Astrocyte (in vitro differentiated cells and primary cell): ENCODE measurements at regions not wholly inside any gene's neighbourhood (a gene's known extent, or its start where the extent isn't known, plus 50 kb on each side); places are given as distances from the start of the nearest gene placed in this dataset.

Source experiments
- DNase-seq: peaks from one replicate; pipeline ENCODE4 v3.0.0-alpha.2; 2010; ENCODE audit warnings: low read depth
- FAIRE-seq: peaks from 2 replicates; lab custom pipeline; 2011; peaks lifted over from hg19 to GRCh38; lab: Jason Lieb, UNC
- H2AFZ ChIP-seq: 2 replicates; pipeline ENCODE4 v1.6.0; 2012; ENCODE audit warnings: low read depth, low read length, inconsistent platforms
- H3K27ac ChIP-seq: 2 replicates; pipeline ENCODE4 v1.5.1; 2011; ENCODE audit warnings: low read depth, low read length, inconsistent platforms
- H3K27me3 ChIP-seq: 2 replicates; pipeline ENCODE4 v1.6.0; 2011; ENCODE audit warnings: low read length, inconsistent platforms; ENCODE audit not compliant: insufficient read depth
- H3K36me3 ChIP-seq: 2 replicates; pipeline ENCODE4 v1.5.1; 2011; ENCODE audit warnings: low read length, inconsistent platforms; ENCODE audit not compliant: insufficient read depth
- H3K4me1 ChIP-seq: 2 replicates; pipeline ENCODE4 v1.5.1; 2011; ENCODE audit warnings: low read length, inconsistent platforms; ENCODE audit not compliant: insufficient read depth
- H3K4me2 ChIP-seq: 2 replicates; pipeline ENCODE4 v1.6.0; 2012; ENCODE audit warnings: low read length, inconsistent platforms
- H3K4me3 ChIP-seq: 2 replicates; pipeline ENCODE4 v1.5.1; 2011; ENCODE audit warnings: low read depth, mild to moderate bottlenecking, low read length, inconsistent platforms; ENCODE audit not compliant: insufficient read depth
- H3K79me2 ChIP-seq: 2 replicates; pipeline ENCODE4 v1.6.0; 2012; ENCODE audit warnings: mild to moderate bottlenecking, low read length, inconsistent platforms; ENCODE audit not compliant: insufficient read depth
- H3K9ac ChIP-seq: 2 replicates; pipeline ENCODE4 v1.6.0; 2012; ENCODE audit warnings: mild to moderate bottlenecking, low read length, inconsistent platforms
- H3K9me3 ChIP-seq: 2 replicates; pipeline ENCODE4 v1.5.1; 2012; ENCODE audit warnings: low read depth, mild to moderate bottlenecking, low read length, inconsistent platforms; ENCODE audit not compliant: insufficient read depth
- H4K20me1 ChIP-seq: 2 replicates; pipeline ENCODE4 v1.6.0; 2012; ENCODE audit warnings: low read length, inconsistent platforms; ENCODE audit not compliant: insufficient read depth
- H3K27ac Mint-ChIP-seq: one replicate; pipeline ENCODE4 v1.8.0; 2021; ENCODE audit warnings: mild to moderate bottlenecking, mixed read lengths; ENCODE audit not compliant: unreplicated experiment
- H3K27me3 Mint-ChIP-seq: one replicate; pipeline ENCODE4 v1.8.0; 2021; ENCODE audit warnings: low read depth, mixed read lengths; ENCODE audit not compliant: unreplicated experiment
- H3K36me3 Mint-ChIP-seq: one replicate; pipeline ENCODE4 v1.8.0; 2021; ENCODE audit warnings: low read depth, mixed read lengths; ENCODE audit not compliant: unreplicated experiment
- H3K4me1 Mint-ChIP-seq: one replicate; pipeline ENCODE4 v1.8.0; 2021; ENCODE audit warnings: low read depth, mixed read lengths; ENCODE audit not compliant: unreplicated experiment
- H3K4me3 Mint-ChIP-seq: one replicate; pipeline ENCODE4 v1.8.0; 2021; ENCODE audit warnings: mild to moderate bottlenecking, moderate library complexity, mixed read lengths; ENCODE audit not compliant: unreplicated experiment
- H3K9me3 Mint-ChIP-seq: one replicate; pipeline ENCODE4 v1.8.0; 2021; ENCODE audit warnings: mild to moderate bottlenecking, mixed read lengths; ENCODE audit not compliant: unreplicated experiment
- EZH2 ChIP-seq: IDR thresholded peaks from 2 replicates; pipeline ENCODE4 v1.6.1; 2012; ENCODE audit warnings: mild to moderate bottlenecking, low read length, inconsistent platforms; ENCODE audit not compliant: insufficient read depth
- TF ChIP-seq, protein P1 (sequence below): IDR thresholded peaks from 2 replicates; pipeline ENCODE4 v1.5.1; 2011; ENCODE audit warnings: low read depth, mild to moderate bottlenecking, inconsistent platforms, low read length, moderate library complexity; ENCODE audit not compliant: insufficient read depth

DNA sequence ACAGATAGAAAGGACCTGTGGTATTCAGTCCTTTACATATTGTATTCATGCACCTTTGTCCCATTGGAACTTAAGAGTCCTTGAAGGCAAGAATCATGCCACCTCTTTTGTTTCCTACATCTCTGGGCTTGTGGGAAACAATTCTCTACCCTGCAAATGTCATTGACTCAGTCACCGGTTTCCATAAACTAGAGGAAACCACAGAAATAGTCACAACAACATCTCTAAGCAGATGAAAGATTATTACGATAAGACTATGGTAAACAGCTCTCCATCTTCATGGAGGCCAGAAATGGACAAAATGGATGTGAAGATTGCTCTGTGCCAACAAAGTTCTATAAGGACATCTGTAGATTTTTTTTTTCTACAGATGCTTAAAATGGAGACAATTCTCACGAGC, 165.5 kb downstream of the PIK3R1 start:
- Mint-ChIP-seq H3K36me3 (no peaks in the 10 kb centered on the region), H3K4me3 (no peak overlapping the region), H3K4me1 (no peaks in the 10 kb centered on the region), H3K27me3 (no peaks in the 10 kb centered on the region), H3K9me3 (peaks cover 2% of the 10 kb centered on the region), H3K27ac (no peak overlapping the region)
- TF ChIP-seq, protein P1, sequence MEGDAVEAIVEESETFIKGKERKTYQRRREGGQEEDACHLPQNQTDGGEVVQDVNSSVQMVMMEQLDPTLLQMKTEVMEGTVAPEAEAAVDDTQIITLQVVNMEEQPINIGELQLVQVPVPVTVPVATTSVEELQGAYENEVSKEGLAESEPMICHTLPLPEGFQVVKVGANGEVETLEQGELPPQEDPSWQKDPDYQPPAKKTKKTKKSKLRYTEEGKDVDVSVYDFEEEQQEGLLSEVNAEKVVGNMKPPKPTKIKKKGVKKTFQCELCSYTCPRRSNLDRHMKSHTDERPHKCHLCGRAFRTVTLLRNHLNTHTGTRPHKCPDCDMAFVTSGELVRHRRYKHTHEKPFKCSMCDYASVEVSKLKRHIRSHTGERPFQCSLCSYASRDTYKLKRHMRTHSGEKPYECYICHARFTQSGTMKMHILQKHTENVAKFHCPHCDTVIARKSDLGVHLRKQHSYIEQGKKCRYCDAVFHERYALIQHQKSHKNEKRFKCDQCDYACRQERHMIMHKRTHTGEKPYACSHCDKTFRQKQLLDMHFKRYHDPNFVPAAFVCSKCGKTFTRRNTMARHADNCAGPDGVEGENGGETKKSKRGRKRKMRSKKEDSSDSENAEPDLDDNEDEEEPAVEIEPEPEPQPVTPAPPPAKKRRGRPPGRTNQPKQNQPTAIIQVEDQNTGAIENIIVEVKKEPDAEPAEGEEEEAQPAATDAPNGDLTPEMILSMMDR = no peak
- no peak for TF ChIP-seq EZH2
- Histone ChIP-seq H3K9ac (no peak overlapping the region), H3K79me2 (no peaks in the 10 kb centered on the region), H4K20me1 (no peaks in the 10 kb centered on the region), H3K4me3 (no peak overlapping the region), H2AFZ (no peak overlapping the region), H3K27me3 (no peaks in the 10 kb centered on the region), H3K4me1 (no peaks in the 10 kb centered on the region), H3K9me3 (no peaks in the 10 kb centered on the region), H3K27ac (no peak overlapping the region), H3K36me3 (no peaks in the 10 kb centered on the region), H3K4me2 (no peak overlapping the region)
- DNase-seq (no peak), FAIRE-seq (no peak)

DNA sequence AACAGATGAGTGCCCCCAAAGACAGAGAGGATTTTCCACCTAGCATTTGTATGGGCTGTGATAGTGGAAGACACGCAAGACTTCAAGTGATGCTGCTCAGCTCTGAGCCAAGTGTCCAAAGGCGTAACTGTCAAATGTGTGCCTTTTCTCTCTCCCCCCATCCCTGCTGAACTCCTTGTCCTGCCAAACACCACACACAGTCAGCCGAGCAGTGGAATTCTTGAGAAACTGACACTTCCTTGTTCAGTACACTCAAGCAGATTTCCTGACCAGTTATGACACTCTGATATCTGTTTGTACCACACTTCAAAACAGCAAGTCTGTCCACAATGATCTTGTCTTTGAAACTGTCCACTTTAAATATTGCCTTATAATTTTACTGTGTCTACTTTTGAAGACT, 166.4 kb downstream of the PIK3R1 start:
- no peaks in the 10 kb centered on the region for H4K20me1 ChIP-seq
- no peaks in the 10 kb centered on the region for H3K9me3 ChIP-seq
- no peak overlapping the region for H3K4me2 ChIP-seq
- TF ChIP-seq EZH2 = no peak
- TF ChIP-seq, protein P1 = no peak
- no peak overlapping the region for H3K9ac ChIP-seq
- Mint-ChIP-seq H3K4me1 (no peaks in the 10 kb centered on the region), H3K27ac (no peak overlapping the region), H3K36me3 (no peaks in the 10 kb centered on the region), H3K27me3 (no peaks in the 10 kb centered on the region), H3K9me3 (peaks cover 5% of the 10 kb centered on the region), H3K4me3 (no peak overlapping the region)
- no peak overlapping the region for H3K27ac ChIP-seq
- FAIRE-seq (no peak), DNase-seq (no peak)
- no peaks in the 10 kb centered on the region for H3K27me3 ChIP-seq
- no peaks in the 10 kb centered on the region for H3K79me2 ChIP-seq
- no peaks in the 10 kb centered on the region for H3K36me3 ChIP-seq
- no peak overlapping the region for H3K4me3 ChIP-seq
- H2AFZ ChIP-seq = no peak overlapping the region
- H3K4me1 ChIP-seq = no peaks in the 10 kb centered on the region

DNA sequence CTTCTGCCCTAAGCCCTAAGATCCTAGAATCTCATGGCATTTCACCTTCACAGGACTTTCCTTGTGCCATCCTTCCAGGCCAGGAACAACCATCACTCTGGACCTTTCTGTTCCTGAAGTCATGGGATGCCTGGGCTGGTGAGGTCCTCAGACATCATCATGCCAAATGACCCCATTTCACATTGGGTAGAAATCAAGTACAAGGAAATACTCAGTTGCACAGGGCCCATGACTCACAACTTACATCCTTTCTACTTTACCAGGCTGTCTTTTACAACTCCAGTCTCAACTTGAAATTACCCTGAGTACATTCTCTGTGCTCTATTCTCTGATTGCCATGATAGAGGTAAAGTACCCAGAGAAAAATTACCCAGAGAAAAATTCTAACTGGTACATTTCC, 167.1 kb downstream of the PIK3R1 start:
- H3K9me3 Mint-ChIP-seq = peaks cover 5% of the 10 kb centered on the region
- Histone ChIP-seq H3K4me2 (no peak overlapping the region), H3K9ac (no peak overlapping the region), H3K4me1 (no peaks in the 10 kb centered on the region), H4K20me1 (no peaks in the 10 kb centered on the region), H3K4me3 (no peak overlapping the region), H3K9me3 (no peaks in the 10 kb centered on the region), H3K79me2 (no peaks in the 10 kb centered on the region), H2AFZ (no peak overlapping the region), H3K27ac (no peak overlapping the region), H3K36me3 (no peaks in the 10 kb centered on the region), H3K27me3 (no peaks in the 10 kb centered on the region)
- DNase-seq (no peak), FAIRE-seq (no peak)
- H3K4me3 Mint-ChIP-seq = no peak overlapping the region
- TF ChIP-seq, protein P1 = no peak
- no peak for TF ChIP-seq EZH2
- H3K4me1 Mint-ChIP-seq = no peaks in the 10 kb centered on the region
- H3K27me3 Mint-ChIP-seq = no peaks in the 10 kb centered on the region
- no peak overlapping the region for H3K27ac Mint-ChIP-seq
- no peaks in the 10 kb centered on the region for H3K36me3 Mint-ChIP-seq
